Caco-2 (cell line): ENCODE measurements at regions not wholly inside any gene's neighbourhood (a gene's known extent, or its start where the extent isn't known, plus 50 kb on each side); places are given as distances from the start of the nearest gene placed in this dataset.

ENCODE experiments used
- BruUV-seq: library from RNA; stranded (reverse); fragments of 400-500 nt; replicated peaks from 2 replicates; lab custom pipeline; 2021; lab: Mats Ljungman, UMichigan
- CTCF ChIA-PET: fragments of 300-600 bp; sonication (Branson Sonifier 250); formaldehyde crosslinking; loops from one replicate; lab custom pipeline; 2022; ENCODE audit warnings: antibody characterized with exemption; lab: Charles Lee
- POLR2A ChIA-PET: fragments of 300-600 bp; sonication (Branson Sonifier 250); formaldehyde crosslinking; loops from one replicate; lab custom pipeline; 2022; ENCODE audit warnings: antibody characterized with exemption; lab: Charles Lee
- DNase-seq, 2 experiments: peaks; one replicate each; pipeline versions ENCODE4 v3.0.0 to v3.0.0-alpha.2; 2020 to 2022
- H3K27me3 ChIP-seq: replicated peaks from 2 replicates; pipeline ENCODE4 v1.6.0; 2011; ENCODE audit warnings: low read length; ENCODE audit not compliant: control insufficient read depth, insufficient read depth
- H3K36me3 ChIP-seq: 2 replicates; pipeline ENCODE4 v1.5.1; 2011; ENCODE audit warnings: low read length; ENCODE audit not compliant: control insufficient read depth, insufficient read depth
- H3K4me1 ChIP-seq: fragments of 250-450 bp; sonication (Bioruptor Pico); 2 replicates; pipeline ENCODE4 v1.5.1; 2020; ENCODE audit warnings: mild to moderate bottlenecking
- H3K4me3 ChIP-seq: 2 replicates; pipeline ENCODE4 v1.5.1; 2011; ENCODE audit warnings: low read depth, mild to moderate bottlenecking, control low read depth, low read length
- H3K9me3 ChIP-seq: fragments of 250-450 bp; sonication (Bioruptor Pico); 2 replicates; pipeline ENCODE4 v1.5.1; 2020; ENCODE audit warnings: mild to moderate bottlenecking, moderate library complexity
- H3K27ac Mint-ChIP-seq: one replicate; pipeline ENCODE4 v1.8.0; 2022; ENCODE audit warnings: mixed read lengths; ENCODE audit not compliant: unreplicated experiment
- H3K27me3 Mint-ChIP-seq: one replicate; pipeline ENCODE4 v1.8.0; 2022; ENCODE audit warnings: mixed read lengths; ENCODE audit not compliant: insufficient read depth, unreplicated experiment
- H3K36me3 Mint-ChIP-seq: one replicate; pipeline ENCODE4 v1.8.0; 2022; ENCODE audit warnings: mild to moderate bottlenecking, mixed read lengths; ENCODE audit not compliant: insufficient read depth, unreplicated experiment
- H3K4me1 Mint-ChIP-seq: one replicate; pipeline ENCODE4 v1.8.0; 2022; ENCODE audit warnings: low read depth, mixed read lengths; ENCODE audit not compliant: unreplicated experiment
- H3K4me3 Mint-ChIP-seq: one replicate; pipeline ENCODE4 v1.8.0; 2022; ENCODE audit warnings: mild to moderate bottlenecking, moderate library complexity, mixed read lengths; ENCODE audit not compliant: unreplicated experiment
- H3K9me3 Mint-ChIP-seq: one replicate; pipeline ENCODE4 v1.8.0; 2022; ENCODE audit warnings: mixed read lengths; ENCODE audit not compliant: unreplicated experiment
- CTCF ChIP-seq, 2 experiments: fragments of 200-600 bp in 1 of 2; IDR thresholded peaks; 1 replicate in 1 of 2; 2 replicates in 1 of 2; pipeline versions ENCODE4 v1.5.1 to v1.8.0; 2011 to 2022; ENCODE audit warnings: antibody characterized with exemption in 1 of 2, control low read depth in 1 of 2, inconsistent platforms in 1 of 2, low read depth in 1 of 2, low read length in 1 of 2, mild to moderate bottlenecking in 1 of 2, moderate library complexity in 1 of 2; ENCODE audit not compliant: insufficient read depth in 1 of 2, severe bottlenecking in 1 of 2, unreplicated experiment in 1 of 2
- intact Hi-C: fragments of 100-400 bp; cut with micrococcal nuclease; formaldehyde crosslinking; loops from one replicate; pipeline ENCODE4 v1.10.0; 2022; ENCODE audit not compliant: unreplicated experiment

GRCh38 chr6:22681761-22682160 lies 112.4 kb downstream of the HDGFL1 start:
- H3K4me3 Mint-ChIP-seq = no peak overlapping the region
- POLR2A ChIA-PET = no interaction called here
- H3K27ac Mint-ChIP-seq = no peak overlapping the region
- BruUV-seq = no TSS peak
- no peaks in the 10 kb centered on the region for H3K36me3 ChIP-seq
- H3K36me3 Mint-ChIP-seq = no peaks in the 10 kb centered on the region
- H3K4me3 ChIP-seq = no peak overlapping the region
- no peaks in the 10 kb centered on the region for H3K4me1 ChIP-seq
- CTCF ChIA-PET = no interaction called here
- H3K27me3 ChIP-seq = no peaks in the 10 kb centered on the region
- no peaks in the 10 kb centered on the region for H3K27me3 Mint-ChIP-seq
- DNase-seq = no peak
- H3K9me3 Mint-ChIP-seq = no peaks in the 10 kb centered on the region
- intact Hi-C loops = no loop called here
- no peak for TF ChIP-seq CTCF (IDR thresholded peaks at IDR 0.05; ENCODE audit: insufficient read depth in 1 of 2, low read depth in 1 of 2, low read length in 1 of 2, severe bottlenecking in 1 of 2, unreplicated experiment in 1 of 2)
- H3K4me1 Mint-ChIP-seq = no peaks in the 10 kb centered on the region
- no peaks in the 10 kb centered on the region for H3K9me3 ChIP-seq

- BruUV-seq = no TSS peak
- ChIA-PET CTCF (no interaction called here), POLR2A (no interaction called here)
- DNase-seq = no peak
- H3K4me3 ChIP-seq = no peak overlapping the region
- H3K4me1 ChIP-seq = no peaks in the 10 kb centered on the region
- H3K9me3 ChIP-seq = no peaks in the 10 kb centered on the region
- Mint-ChIP-seq H3K36me3 (no peaks in the 10 kb centered on the region), H3K27me3 (no peaks in the 10 kb centered on the region), H3K4me3 (no peak overlapping the region), H3K27ac (no peak overlapping the region), H3K4me1 (no peaks in the 10 kb centered on the region), H3K9me3 (no peaks in the 10 kb centered on the region)
- no peak for TF ChIP-seq CTCF (IDR thresholded peaks at IDR 0.05; ENCODE audit: insufficient read depth in 1 of 2, low read depth in 1 of 2, low read length in 1 of 2, severe bottlenecking in 1 of 2, unreplicated experiment in 1 of 2)
- intact Hi-C loops = no loop called here
- no peaks in the 10 kb centered on the region for H3K36me3 ChIP-seq
- H3K27me3 ChIP-seq = no peaks in the 10 kb centered on the region
Observed at GRCh38 chr6:22682979-22683378, 113.6 kb downstream of the HDGFL1 start.

- CTCF ChIA-PET = no interaction called here
- intact Hi-C loops = no loop called here
Observed at GRCh38 chr6:22690446-22690845, 121.1 kb downstream of the HDGFL1 start.

More at GRCh38 chr6:22690446-22690845, 121.1 kb downstream of the HDGFL1 start:
- no peaks in the 10 kb centered on the region for H3K27me3 ChIP-seq
- no peaks in the 10 kb centered on the region for H3K9me3 ChIP-seq
- no TSS peak for BruUV-seq
- no peaks in the 10 kb centered on the region for H3K4me1 ChIP-seq
- H3K36me3 Mint-ChIP-seq = no peaks in the 10 kb centered on the region
- H3K4me3 Mint-ChIP-seq = no peak overlapping the region
- DNase-seq = no peak
- TF ChIP-seq CTCF (IDR thresholded peaks at IDR 0.05; ENCODE audit: insufficient read depth in 1 of 2, low read depth in 1 of 2, low read length in 1 of 2, severe bottlenecking in 1 of 2, unreplicated experiment in 1 of 2) = no peak
- no peaks in the 10 kb centered on the region for H3K36me3 ChIP-seq
- no peak overlapping the region for H3K4me3 ChIP-seq
- no peaks in the 10 kb centered on the region for H3K4me1 Mint-ChIP-seq
- no peak overlapping the region for H3K27ac Mint-ChIP-seq
- POLR2A ChIA-PET = no interaction called here
- no peaks in the 10 kb centered on the region for H3K27me3 Mint-ChIP-seq
- no peaks in the 10 kb centered on the region for H3K9me3 Mint-ChIP-seq
